ENCODE measurements at regions not wholly inside any gene's neighbourhood (a gene's known extent, or its start where the extent isn't known, plus 50 kb on each side); places are given as distances from the start of the nearest gene placed in this dataset.
"Not testable (repeated sequence)": the region's sequence is repeated elsewhere in the genome, so short reads cannot be mapped to it uniquely, and the experiment has no call there.

DNA sequence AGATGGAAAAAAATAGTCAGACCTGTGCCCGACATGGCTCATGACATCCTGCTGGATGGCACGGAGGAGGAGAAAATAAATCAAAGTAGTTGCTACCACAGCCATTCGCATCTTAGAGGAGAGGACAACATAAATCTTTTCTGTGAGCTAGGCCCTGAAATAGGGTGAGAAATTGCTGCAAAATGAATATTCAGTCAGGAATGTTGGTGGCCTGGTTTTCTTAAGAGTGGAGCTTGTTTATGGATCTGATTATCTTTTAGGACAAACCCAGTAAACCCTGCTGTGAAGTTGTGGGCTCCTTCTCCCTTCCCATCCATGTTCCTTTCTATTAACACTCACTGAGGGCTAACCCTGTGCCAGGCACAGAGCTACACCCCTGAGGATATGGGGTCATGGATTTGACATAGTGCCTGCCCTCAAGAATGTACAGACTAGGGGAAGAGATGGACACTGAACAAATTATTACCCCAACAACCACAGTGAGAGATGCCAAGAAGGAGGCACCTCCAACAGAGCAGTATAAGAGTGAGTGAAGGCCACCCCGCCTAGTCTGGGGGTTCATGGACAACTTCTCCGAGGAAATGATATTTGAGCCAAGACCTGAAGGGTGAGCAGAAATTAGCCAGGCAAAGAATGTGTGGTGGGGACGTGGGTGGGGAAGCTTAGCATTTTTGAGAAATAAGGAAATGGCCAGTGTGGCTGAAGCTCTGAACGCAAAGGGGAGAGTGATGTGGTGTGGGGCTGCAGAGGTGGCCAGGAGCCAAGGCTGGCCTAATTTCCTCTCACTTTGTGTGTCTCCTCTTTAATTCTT, 68.9 kb upstream of the ARL8B start:
- H3K79me2 ChIP-seq = no peaks in the 10 kb centered on the region
- H3K4me2 ChIP-seq (ENCODE audit: low read length) = no peak overlapping the region
- no peak overlapping the region for H3K27ac ChIP-seq
- no peak overlapping the region for H2AFZ ChIP-seq
- H3K36me3 ChIP-seq (ENCODE audit: control insufficient read depth, insufficient read depth, low read length) = no peaks in the 10 kb centered on the region
- no peak overlapping the region for H3K4me3 ChIP-seq (ENCODE audit: low read depth, low read length)
- H3K4me1 ChIP-seq = no peaks in the 10 kb centered on the region
- H3K9ac ChIP-seq = no peak overlapping the region
- no peaks in the 10 kb centered on the region for H3K9me3 ChIP-seq (ENCODE audit: control insufficient read depth, low read length)
- H3K27me3 ChIP-seq (ENCODE audit: control insufficient read depth, insufficient read depth, low read length) = no peaks in the 10 kb centered on the region
- TF ChIP-seq, protein P1, sequence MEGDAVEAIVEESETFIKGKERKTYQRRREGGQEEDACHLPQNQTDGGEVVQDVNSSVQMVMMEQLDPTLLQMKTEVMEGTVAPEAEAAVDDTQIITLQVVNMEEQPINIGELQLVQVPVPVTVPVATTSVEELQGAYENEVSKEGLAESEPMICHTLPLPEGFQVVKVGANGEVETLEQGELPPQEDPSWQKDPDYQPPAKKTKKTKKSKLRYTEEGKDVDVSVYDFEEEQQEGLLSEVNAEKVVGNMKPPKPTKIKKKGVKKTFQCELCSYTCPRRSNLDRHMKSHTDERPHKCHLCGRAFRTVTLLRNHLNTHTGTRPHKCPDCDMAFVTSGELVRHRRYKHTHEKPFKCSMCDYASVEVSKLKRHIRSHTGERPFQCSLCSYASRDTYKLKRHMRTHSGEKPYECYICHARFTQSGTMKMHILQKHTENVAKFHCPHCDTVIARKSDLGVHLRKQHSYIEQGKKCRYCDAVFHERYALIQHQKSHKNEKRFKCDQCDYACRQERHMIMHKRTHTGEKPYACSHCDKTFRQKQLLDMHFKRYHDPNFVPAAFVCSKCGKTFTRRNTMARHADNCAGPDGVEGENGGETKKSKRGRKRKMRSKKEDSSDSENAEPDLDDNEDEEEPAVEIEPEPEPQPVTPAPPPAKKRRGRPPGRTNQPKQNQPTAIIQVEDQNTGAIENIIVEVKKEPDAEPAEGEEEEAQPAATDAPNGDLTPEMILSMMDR (IDR thresholded peaks at IDR 0.05) = no peak

DNA sequence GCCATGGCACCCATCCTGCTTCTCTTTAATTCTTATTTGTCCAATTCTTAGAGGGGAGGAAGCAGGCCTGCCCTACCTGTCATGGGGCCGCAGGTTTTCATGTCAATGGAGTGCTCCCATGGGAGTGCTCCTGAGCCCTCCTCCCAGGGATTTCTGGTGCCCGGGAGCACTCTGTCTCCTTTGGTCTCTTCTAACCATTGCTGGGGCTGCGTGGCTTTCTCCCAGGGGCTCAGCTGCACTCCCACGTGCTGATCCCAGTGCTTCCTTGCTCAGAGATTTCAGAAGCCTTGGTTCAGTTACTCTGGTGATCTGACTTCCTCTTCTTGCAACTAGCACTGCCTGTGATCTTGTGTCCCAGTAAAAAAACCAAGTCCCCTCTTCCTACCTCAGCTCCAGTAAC, 68.0 kb upstream of the ARL8B start:
- no peaks in the 10 kb centered on the region for H3K27me3 ChIP-seq (ENCODE audit: control insufficient read depth, insufficient read depth, low read length)
- no peak overlapping the region for H2AFZ ChIP-seq
- TF ChIP-seq, protein P1 (IDR thresholded peaks at IDR 0.05) = no peak
- no peaks in the 10 kb centered on the region for H3K4me1 ChIP-seq
- H3K4me3 ChIP-seq (ENCODE audit: low read depth, low read length) = no peak overlapping the region
- no peaks in the 10 kb centered on the region for H3K9me3 ChIP-seq (ENCODE audit: control insufficient read depth, low read length)
- no peaks in the 10 kb centered on the region for H3K79me2 ChIP-seq
- no peak overlapping the region for H3K4me2 ChIP-seq (ENCODE audit: low read length)
- H3K36me3 ChIP-seq (ENCODE audit: control insufficient read depth, insufficient read depth, low read length) = no peaks in the 10 kb centered on the region
- no peak overlapping the region for H3K9ac ChIP-seq
- H3K27ac ChIP-seq = no peak overlapping the region

DNA sequence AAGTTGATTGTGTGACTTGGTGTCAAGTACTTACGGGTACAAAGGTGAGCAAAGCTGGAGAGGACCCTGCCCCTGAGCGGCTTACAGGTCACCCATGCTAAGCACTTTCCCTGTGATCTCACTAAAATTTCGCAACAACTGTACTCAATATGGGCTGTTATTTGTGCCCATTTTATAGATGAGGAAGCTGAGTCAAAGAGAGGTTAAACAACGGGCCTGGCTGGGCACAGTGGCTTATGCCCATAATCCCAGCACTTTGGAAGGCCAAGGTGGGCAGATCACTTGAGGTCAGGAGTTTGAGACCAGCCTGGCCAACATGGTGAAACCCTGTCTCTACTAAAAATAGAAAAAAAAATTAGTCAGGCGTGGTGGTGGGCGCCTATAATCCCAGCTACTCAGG, 67.5 kb upstream of the ARL8B start:
- H3K36me3 ChIP-seq (ENCODE audit: control insufficient read depth, insufficient read depth, low read length); H3K27me3 ChIP-seq (ENCODE audit: control insufficient read depth, insufficient read depth, low read length); H3K9me3 ChIP-seq (ENCODE audit: control insufficient read depth, low read length); H3K9ac ChIP-seq; H3K79me2 ChIP-seq; H3K27ac ChIP-seq; H2AFZ ChIP-seq; H3K4me2 ChIP-seq (ENCODE audit: low read length); H3K4me3 ChIP-seq (ENCODE audit: low read depth, low read length); H3K4me1 ChIP-seq: not testable (repeated sequence)

DNA sequence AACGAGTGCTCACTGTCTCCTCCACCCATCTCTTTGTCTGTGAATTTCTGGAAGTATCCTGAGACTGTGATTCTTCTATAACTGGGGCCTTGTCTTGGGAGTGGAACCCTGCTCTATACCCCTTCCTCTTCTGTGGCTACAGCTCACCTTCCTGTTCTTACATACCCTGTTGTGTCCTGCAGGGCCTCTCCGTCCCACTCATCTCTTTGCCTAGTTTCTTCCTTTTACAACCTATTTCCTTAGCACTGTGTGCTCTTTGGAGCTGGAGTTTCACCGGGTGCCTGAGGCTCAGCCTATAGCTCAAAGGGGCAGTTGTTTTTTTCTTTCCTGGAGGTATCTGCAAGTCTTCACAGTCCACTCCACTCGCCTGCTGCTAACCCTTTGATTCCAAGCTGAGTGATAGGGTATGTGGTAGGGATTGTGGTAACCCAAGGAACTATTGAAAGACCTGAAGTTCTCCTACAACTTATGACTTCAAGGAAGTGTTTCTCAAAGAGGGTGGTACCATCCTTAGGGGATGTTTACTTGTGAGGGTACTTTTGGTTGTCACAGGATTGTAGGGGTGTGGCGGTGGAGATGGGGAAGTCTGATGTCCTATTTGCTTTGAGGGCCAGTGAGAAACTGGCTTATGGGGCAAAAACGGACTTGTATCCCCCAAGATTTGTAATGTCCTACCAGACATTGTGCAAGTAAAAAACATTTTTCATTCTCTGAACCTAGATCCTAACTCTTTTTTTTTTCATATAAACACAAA, 66.6 kb upstream of the ARL8B start:
- H3K36me3 ChIP-seq (ENCODE audit: control insufficient read depth, insufficient read depth, low read length) = no peaks in the 10 kb centered on the region
- no peaks in the 10 kb centered on the region for H3K9me3 ChIP-seq (ENCODE audit: control insufficient read depth, low read length)
- H3K4me3 ChIP-seq (ENCODE audit: low read depth, low read length) = no peak overlapping the region
- no peak overlapping the region for H3K27ac ChIP-seq
- H3K9ac ChIP-seq = no peak overlapping the region
- no peaks in the 10 kb centered on the region for H3K4me1 ChIP-seq
- TF ChIP-seq, protein P1 (IDR thresholded peaks at IDR 0.05) = no peak
- no peak overlapping the region for H2AFZ ChIP-seq
- H3K79me2 ChIP-seq = no peaks in the 10 kb centered on the region
- no peak overlapping the region for H3K4me2 ChIP-seq (ENCODE audit: low read length)
- H3K27me3 ChIP-seq (ENCODE audit: control insufficient read depth, insufficient read depth, low read length) = no peaks in the 10 kb centered on the region

DNA sequence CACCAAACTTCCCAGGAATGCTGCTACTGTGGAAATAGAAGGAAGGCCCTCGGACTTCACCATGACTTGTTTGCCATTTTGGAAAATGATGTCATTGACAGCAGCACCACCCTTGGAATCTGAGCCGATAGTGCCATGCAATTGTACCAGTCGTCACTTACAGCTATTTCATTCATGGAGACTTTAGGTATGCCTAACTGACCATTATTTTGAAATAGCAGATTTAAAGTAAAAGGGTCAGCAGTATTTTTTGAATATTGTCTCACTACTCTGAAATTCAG, 66.0 kb upstream of the ARL8B start:
- no peak overlapping the region for H3K27ac ChIP-seq
- no peaks in the 10 kb centered on the region for H3K4me1 ChIP-seq
- no peaks in the 10 kb centered on the region for H3K9me3 ChIP-seq (ENCODE audit: control insufficient read depth, low read length)
- H3K27me3 ChIP-seq (ENCODE audit: control insufficient read depth, insufficient read depth, low read length) = no peaks in the 10 kb centered on the region
- no peaks in the 10 kb centered on the region for H3K79me2 ChIP-seq
- H3K9ac ChIP-seq = no peak overlapping the region
- H3K36me3 ChIP-seq (ENCODE audit: control insufficient read depth, insufficient read depth, low read length) = no peaks in the 10 kb centered on the region
- no peak overlapping the region for H3K4me3 ChIP-seq (ENCODE audit: low read depth, low read length)
- TF ChIP-seq, protein P1 (IDR thresholded peaks at IDR 0.05) = no peak
- no peak overlapping the region for H2AFZ ChIP-seq
- H3K4me2 ChIP-seq (ENCODE audit: low read length) = no peak overlapping the region
